Renal cortex interstitium (tissue), 11 donors: ENCODE measurements at regions not wholly inside any gene's neighbourhood (a gene's known extent, or its start where the extent isn't known, plus 50 kb on each side); places are given as distances from the start of the nearest gene placed in this dataset.

ENCODE experiments used
- DNase-seq, 11 donors: peaks; one replicate each; pipeline ENCODE4 v3.0.0-alpha.2; 2013; ENCODE audit warnings: low read depth in 9 of 11, low spot score in 4 of 11; ENCODE audit errors: extremely low read depth in 1 of 11

DNA sequence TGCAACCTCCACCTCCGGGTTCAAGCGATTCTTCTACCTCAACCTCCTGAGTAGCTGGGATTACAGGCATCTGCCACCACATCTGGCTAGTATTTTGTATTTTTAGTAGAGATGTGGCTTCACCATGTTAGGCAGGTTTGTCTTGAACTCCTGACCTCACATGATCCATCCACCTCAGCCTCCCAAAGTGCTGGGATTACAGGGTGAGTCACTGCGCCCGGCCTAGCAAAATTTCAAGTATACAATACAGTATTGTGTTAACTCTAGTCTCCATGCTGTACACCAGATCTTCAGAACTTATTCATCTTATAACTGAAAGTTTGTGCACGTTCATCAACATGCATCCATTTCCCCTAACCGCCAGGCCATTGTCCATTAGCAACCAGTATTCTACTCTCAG lies 115.1 kb upstream of the MDGA2 start:
- no peak for DNase-seq

DNA sequence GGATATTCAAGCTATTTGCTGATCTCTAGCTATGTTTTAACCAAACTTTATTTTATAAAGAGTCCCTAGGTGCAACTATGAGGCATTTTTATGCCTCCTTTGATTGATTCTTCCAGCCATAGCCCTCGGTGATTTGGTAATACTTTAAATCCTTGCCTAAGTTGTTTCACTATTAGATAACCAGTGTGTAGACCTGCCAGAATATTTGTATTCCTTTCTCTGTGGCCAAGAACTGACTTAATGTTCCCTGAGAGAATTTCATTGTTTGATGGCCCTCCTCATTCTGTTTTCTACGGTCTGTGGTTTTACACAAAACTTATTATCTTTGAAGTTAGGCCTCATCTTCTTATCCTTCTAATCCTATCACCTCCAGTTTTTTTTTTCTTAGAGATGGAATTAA lies 109.7 kb upstream of the MDGA2 start:
- DNase-seq = no peak

DNA sequence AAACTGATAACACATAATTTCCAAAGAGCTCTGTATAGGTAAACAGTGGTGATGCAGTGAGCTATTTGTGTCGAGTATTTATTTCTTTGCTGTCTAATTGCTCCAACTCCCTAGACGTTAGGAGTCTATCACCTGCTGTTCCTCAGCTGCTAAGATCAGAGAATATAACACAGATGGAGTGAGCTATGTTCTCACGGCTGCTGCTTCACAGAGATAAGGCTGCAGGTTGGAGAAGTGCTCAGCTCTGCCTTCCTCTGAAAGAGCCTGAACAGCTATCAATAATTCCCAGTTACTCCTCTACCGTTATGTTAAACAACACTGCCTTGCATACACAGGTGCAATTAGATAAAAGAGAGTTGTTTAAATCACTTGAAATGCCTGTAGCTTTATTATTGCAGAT lies 103.2 kb upstream of the MDGA2 start:
- DNase-seq = no peak

DNA sequence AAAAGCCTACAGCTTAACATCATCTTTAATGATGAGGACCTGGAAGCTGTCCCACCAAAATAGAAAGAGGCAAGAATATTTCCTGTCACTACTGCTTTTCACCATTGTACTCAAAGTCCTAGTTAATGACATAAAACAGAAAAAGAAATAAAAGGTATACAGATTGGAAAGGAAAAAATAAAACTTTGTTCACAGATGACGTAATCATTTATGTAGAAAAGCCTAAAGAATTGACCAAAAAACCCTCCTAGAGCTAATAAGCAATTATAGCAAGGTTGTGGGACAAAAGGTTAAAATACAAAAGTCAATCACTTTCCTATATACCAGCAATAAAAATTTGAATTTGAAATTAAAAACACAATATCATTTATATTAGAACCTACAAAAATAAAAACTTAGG lies 97.2 kb upstream of the MDGA2 start:
- DNase-seq = no peak

DNA sequence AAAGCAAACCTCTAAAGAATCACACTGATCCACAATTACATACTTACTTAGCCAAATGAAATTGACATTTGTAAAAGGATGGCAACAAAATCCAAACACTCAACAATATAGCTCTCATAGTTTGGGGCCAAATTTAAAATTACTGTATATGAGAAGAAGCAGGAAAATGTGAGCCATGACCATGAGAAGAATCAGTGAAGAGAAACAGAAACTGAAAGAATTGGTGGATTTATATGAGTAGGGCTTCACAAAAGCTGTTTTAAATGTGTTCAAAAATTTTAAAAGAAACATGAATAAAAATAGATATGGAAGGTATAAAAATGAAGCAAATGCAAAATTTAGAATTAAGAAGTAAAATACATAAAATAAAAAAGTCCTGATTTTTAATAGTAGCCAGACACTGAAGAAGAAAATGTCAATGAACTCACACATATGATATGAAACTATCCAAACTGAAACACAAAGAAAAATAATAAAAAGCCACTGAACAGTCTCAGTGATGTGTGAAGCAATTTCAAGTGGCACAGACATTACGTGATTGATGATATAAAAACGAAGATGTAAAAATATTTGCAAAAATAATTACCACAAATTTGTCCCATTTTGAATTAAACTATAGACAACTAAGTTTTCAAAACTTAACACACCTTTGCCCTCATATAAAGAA lies 87.9 kb upstream of the MDGA2 start:
- DNase-seq = no peak

DNA sequence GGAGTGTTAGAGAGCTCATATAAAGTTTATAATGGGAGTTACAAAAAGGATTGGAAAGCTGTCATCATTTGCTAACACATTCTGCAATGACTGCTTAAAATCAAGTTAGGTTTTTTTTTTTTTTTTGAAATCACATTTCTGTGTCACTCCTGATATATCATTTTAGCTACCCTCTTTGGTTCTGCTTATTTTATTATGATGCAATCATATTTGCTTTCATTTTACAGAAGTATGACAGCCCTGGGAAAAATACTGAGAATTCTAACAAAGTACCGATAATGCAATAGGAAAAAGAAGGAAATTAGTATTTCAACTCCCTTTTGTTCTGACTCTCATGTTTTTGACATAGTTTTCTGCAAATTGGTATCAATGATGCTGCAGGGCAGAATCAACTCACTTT lies 71.6 kb upstream of the MDGA2 start:
- no peak for DNase-seq

DNA sequence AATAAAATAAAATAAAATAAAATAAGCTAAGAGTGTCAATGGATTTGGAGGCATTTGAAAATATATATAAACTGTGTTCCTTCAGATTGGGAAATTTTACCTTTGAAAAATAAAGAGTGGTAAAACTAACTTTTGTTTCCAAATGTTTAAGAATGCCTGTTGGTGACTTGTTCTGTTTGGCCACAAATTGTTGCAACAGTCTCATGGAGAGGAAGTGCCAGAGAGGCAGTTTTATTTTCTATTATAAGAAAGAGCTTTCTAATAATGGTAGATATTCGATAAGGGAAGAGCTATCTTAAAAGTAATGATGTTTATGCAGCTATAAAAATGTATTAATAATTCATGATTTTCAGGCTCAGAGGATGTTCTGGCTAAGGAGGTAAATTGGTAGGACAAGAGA lies 68.8 kb upstream of the MDGA2 start:
- DNase-seq = no peak

DNA sequence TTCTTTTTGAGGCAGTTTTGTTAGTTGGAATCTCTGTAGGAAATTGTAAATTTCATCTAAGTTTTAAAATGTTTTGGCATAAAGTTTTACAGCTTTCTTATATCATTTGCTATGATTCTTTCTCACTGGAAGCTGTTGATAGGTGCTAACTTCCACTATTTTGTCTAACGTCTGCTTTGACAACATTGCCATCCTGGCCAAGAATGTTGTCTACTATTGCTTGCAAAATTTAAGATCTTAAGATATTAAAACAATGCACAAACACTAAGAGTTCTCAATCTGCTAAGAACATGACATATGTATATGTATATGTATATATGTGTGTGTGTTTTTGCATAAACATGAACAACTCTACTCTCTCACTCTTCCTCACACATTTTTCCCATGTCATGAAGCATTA lies 64.1 kb upstream of the MDGA2 start:
- DNase-seq = no peak

DNA sequence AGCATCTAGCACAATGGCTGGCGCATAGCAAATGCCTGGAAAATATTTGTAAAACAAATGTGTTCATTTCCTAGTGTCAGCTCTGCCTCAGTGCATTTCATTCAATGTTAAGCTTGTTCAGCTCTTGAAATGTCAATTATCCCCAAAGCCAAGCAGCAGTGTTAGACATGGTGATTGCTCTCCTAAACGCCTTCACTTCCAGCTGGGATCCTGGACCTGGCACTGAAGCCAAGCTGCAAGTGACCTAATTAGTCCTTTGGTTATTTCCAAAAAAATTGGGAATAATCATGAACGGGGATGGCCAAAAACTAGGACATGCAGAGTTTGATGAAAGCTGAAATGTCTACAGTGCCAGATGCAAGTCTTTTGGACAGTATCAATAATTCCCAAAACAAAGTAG lies 54.9 kb upstream of the MDGA2 start:
- DNase-seq = no peak
